OCI-LY1 (cell line): ENCODE measurements at regions not wholly inside any gene's neighbourhood (a gene's known extent, or its start where the extent isn't known, plus 50 kb on each side); places are given as distances from the start of the nearest gene placed in this dataset.

Source experiments
- H2AFZ ChIP-seq: fragments of 200-600 bp; sonication (generic), shearing (Covaris generic); 2 replicates; pipeline ENCODE4 v1.6.0; 2014; ENCODE audit warnings: antibody characterized with exemption, mild to moderate bottlenecking, low read length
- H3F3A ChIP-seq: fragments of 200-600 bp; sonication (generic), shearing (Covaris generic); 2 replicates; pipeline ENCODE4 v1.6.0; 2014; ENCODE audit warnings: mild to moderate bottlenecking, antibody characterized with exemption, low read length, moderate library complexity; ENCODE audit not compliant: insufficient read depth
- H3K27ac ChIP-seq: fragments of 200-600 bp; sonication (generic); 2 replicates; pipeline ENCODE4 v1.5.1; 2014; ENCODE audit warnings: low read length, mixed run types, mild to moderate bottlenecking, low read depth; ENCODE audit not compliant: poor library complexity, severe bottlenecking
- H3K27me3 ChIP-seq: fragments of 200-600 bp; sonication (generic); 2 replicates; pipeline ENCODE4 v1.6.0; 2014; ENCODE audit warnings: antibody characterized with exemption, mild to moderate bottlenecking, low read length, moderate library complexity; ENCODE audit not compliant: insufficient read depth
- H3K36me3 ChIP-seq: fragments of 200-600 bp; sonication (generic); 2 replicates; pipeline ENCODE4 v1.6.1; 2014; ENCODE audit warnings: mild to moderate bottlenecking, antibody characterized with exemption, low read length, moderate library complexity, mixed read lengths; ENCODE audit not compliant: insufficient read depth
- H3K4me1 ChIP-seq: fragments of 200-600 bp; sonication (generic); 2 replicates; pipeline ENCODE4 v1.5.1; 2014; ENCODE audit warnings: mild to moderate bottlenecking, low read length, moderate library complexity; ENCODE audit not compliant: insufficient read depth, severe bottlenecking
- H3K4me2 ChIP-seq: fragments of 200-600 bp; sonication (generic), shearing (Covaris generic); 2 replicates; pipeline ENCODE4 v1.6.1; 2014; ENCODE audit warnings: low read length
- H3K4me3 ChIP-seq: fragments of 200-600 bp; sonication (generic); 2 replicates; pipeline ENCODE4 v1.5.1; 2014; ENCODE audit warnings: low read length, low read depth, mild to moderate bottlenecking, mixed read lengths; ENCODE audit not compliant: poor library complexity, severe bottlenecking
- H3K79me2 ChIP-seq: fragments of 200-600 bp; shearing (Covaris generic); 2 replicates; pipeline ENCODE4 v1.6.1; 2016; ENCODE audit warnings: mixed run types, low read length, mixed read lengths; ENCODE audit not compliant: insufficient read depth
- H3K9ac ChIP-seq: fragments of 200-600 bp; sonication (generic), shearing (Covaris generic); 2 replicates; pipeline ENCODE4 v1.6.1; 2014; ENCODE audit warnings: mild to moderate bottlenecking, low read length, mixed read lengths
- H3K9me2 ChIP-seq: fragments of 200-600 bp; sonication (generic), shearing (Covaris generic); 2 replicates; pipeline ENCODE4 v1.6.1; 2014; ENCODE audit warnings: low read depth, mild to moderate bottlenecking, low read length, mixed read lengths
- H3K9me3 ChIP-seq: fragments of 200-600 bp; shearing (Covaris generic); 2 replicates; pipeline ENCODE4 v1.6.1; 2014; ENCODE audit warnings: low read length, mixed read lengths
- H4K20me1 ChIP-seq: fragments of 200-600 bp; sonication (generic), shearing (Covaris generic); 2 replicates; pipeline ENCODE4 v1.6.0; 2016; ENCODE audit warnings: mild to moderate bottlenecking, low read length; ENCODE audit not compliant: insufficient read depth
- CTCF ChIP-seq: fragments of 200-600 bp; sonication (generic), shearing (Covaris generic); IDR thresholded peaks from 2 replicates; pipeline ENCODE4 v1.5.1; 2017; ENCODE audit warnings: mild to moderate bottlenecking, antibody characterized with exemption, low read length, moderate library complexity, mixed read lengths
- EZH2 ChIP-seq: fragments of 200-600 bp; sonication (generic), shearing (Covaris generic); IDR thresholded peaks from 2 replicates; pipeline ENCODE4 v1.8.0; 2017; ENCODE audit warnings: borderline replicate concordance, mixed run types, mild to moderate bottlenecking, antibody characterized with exemption, low read length, moderate library complexity, mixed read lengths

- Histone ChIP-seq H3K27ac (no peak overlapping the region), H3K4me1 (no peaks in the 10 kb centered on the region), H3K9ac (no peak overlapping the region), H4K20me1 (no peaks in the 10 kb centered on the region), H3K36me3 (no peaks in the 10 kb centered on the region), H3F3A (no peaks in the 10 kb centered on the region), H3K9me3 (no peaks in the 10 kb centered on the region), H2AFZ (no peak overlapping the region), H3K4me2 (no peak overlapping the region), H3K9me2 (no peaks in the 10 kb centered on the region; the same call in 1 of the 2 replicates), H3K4me3 (no peak overlapping the region), H3K27me3 (no peaks in the 10 kb centered on the region), H3K79me2 (no peaks in the 10 kb centered on the region)
- TF ChIP-seq CTCF, result no peak
- no peak for TF ChIP-seq EZH2
Measured at GRCh38 chr7:20896996-20897395, 110.3 kb upstream of the SP8 start.

DNA sequence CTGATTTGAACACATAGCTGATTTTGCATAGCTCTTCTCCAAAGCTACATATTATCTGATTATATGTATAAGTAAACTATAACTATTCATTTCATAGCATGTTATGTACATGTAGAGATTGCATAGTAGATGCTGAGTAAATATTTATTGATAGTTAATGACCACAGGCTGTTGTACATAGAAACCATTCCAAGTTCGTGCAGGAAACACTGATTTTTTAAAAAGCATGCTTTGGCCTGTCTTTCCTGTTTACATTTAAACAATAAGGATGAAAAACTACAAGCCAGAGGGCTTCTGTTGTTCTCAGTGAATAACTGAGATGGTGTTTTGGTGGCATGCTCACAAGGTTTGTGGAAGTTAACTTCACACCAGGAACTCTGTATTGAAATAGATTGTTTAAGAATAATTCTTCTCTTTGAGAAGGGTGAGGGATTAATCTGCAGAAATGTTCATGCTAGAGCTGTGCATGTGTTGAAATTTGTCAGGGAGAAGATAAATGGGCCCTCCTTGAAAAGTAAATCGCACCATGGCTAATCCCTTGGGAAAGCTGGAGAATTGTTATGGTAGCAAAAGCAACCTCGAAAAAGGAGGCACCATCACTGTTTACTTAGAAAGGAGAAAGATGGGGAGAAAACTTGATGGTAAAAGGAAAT, 120.2 kb upstream of the SP8 start:
- no peak overlapping the region for H3K4me2 ChIP-seq
- no peaks in the 10 kb centered on the region for H4K20me1 ChIP-seq
- no peak overlapping the region for H3K4me3 ChIP-seq
- no peak overlapping the region for H2AFZ ChIP-seq
- no peaks in the 10 kb centered on the region for H3K9me3 ChIP-seq
- H3K9ac ChIP-seq, result no peak overlapping the region
- H3K4me1 ChIP-seq, result no peaks in the 10 kb centered on the region
- no peak overlapping the region for H3K27ac ChIP-seq
- H3K36me3 ChIP-seq, result no peaks in the 10 kb centered on the region
- no peaks in the 10 kb centered on the region for H3K27me3 ChIP-seq
- H3K79me2 ChIP-seq, result no peaks in the 10 kb centered on the region
- TF ChIP-seq EZH2 (no peak), CTCF (no peak)
- H3K9me2 ChIP-seq, result no peaks in the 10 kb centered on the region
- H3F3A ChIP-seq, result no peaks in the 10 kb centered on the region

- Histone ChIP-seq H4K20me1 (no peaks in the 10 kb centered on the region), H3K79me2 (no peaks in the 10 kb centered on the region), H3K9ac (no peak overlapping the region), H3K36me3 (no peaks in the 10 kb centered on the region), H3F3A (no peaks in the 10 kb centered on the region), H3K27ac (no peak overlapping the region), H3K9me3 (no peaks in the 10 kb centered on the region), H3K27me3 (no peaks in the 10 kb centered on the region), H3K4me3 (no peak overlapping the region), H3K4me1 (no peaks in the 10 kb centered on the region), H3K4me2 (no peak overlapping the region), H3K9me2 (no peaks in the 10 kb centered on the region), H2AFZ (no peak overlapping the region)
- TF ChIP-seq CTCF, result no peak
- TF ChIP-seq EZH2, result no peak
Measured at GRCh38 chr7:20911081-20911480, 124.4 kb upstream of the SP8 start.
